GM21737 (cell line): ENCODE measurements at regions not wholly inside any gene's neighbourhood (a gene's known extent, or its start where the extent isn't known, plus 50 kb on each side); places are given as distances from the start of the nearest gene placed in this dataset.
"Not testable (repeated sequence)": the region's sequence is repeated elsewhere in the genome, so short reads cannot be mapped to it uniquely, and the experiment has no call there.

Experiments used
- ATAC-seq: cut with Tn5 transposase; IDR thresholded peaks from one replicate; pipeline ENCODE4 v1.9.1; 2021; ENCODE audit warnings: mild to moderate bottlenecking, moderate library complexity; ENCODE audit not compliant: unreplicated experiment

DNA sequence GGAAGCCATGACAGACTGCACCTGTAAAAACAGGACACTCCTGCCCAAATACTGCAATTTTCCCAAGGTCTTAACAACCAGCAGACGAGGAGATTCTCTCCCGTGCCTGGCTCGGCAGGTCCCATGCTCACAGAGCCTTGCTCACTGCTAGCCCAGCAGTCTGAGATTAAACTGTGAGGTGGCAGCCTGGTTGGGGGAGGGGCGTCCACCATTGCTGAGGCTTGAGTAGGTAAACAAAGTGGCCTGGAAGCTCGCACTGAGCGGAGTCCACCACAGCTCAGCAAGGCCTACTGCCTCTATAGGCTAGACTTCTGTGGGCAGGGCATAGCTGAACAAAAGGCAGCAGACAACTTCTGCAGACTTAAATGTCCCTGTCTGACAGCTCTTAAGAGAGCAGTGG is 80.3 kb downstream of the ANXA5 start:
- not testable (repeated sequence) for ATAC-seq

DNA sequence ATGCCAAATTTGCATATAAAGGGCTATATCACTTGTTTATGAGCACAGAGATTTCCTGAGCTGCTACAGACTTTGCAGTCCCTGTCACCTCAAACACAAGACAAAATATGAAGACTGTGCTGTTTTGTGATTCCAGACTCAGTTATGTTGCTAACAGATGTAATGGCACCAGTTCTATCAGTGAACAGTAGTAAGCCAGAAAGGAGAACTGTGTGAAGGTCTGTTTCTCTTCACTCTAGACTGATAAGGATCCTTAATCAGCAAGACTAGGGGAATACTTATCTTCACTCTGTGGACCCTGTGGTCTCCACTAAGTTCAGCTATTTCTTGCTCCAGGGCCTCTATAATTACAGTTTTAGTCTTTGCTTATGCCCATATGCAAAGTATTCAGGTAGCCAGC is 82.7 kb downstream of the ANXA5 start:
- ATAC-seq: no peak

GRCh38 chr4:121599049-121599448 is 97.7 kb downstream of the ANXA5 start:
- ATAC-seq: no peak

DNA sequence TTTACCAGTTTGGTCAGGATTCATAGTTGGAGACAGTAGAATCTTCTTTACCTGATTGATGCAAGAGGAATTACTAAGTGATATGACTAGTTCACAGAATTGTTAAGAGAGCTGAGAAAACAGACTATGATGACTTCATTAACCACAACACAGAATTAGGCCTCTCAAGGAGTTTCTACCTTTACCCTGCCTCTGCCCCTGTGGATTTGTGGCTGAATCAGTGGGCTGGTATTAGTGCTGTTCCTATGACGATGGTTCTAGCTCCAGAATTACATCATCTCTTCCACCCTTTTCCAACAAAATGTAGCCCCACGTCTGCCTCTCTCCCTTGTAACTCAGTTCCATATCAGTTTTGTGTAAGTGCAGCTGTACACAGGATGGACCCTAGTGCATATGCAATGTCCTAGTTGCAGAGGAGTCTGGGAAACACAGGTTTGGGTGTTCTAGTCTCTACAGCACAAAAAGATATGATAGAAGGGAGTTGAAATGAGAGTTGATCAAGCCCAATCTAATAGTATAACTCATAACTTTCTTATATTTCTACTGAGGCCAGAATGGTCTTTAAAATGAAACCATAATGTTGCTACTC is 99.3 kb downstream of the ANXA5 start:
- no peak for ATAC-seq

GRCh38 chr4:121594796-121595526 is 101.8 kb downstream of the ANXA5 start:
- no peak for ATAC-seq

GRCh38 chr4:121593760-121594159 is 103.0 kb downstream of the ANXA5 start:
- ATAC-seq: no peak

GRCh38 chr4:121592257-121592656 is 104.5 kb downstream of the ANXA5 start:
- ATAC-seq: not testable (repeated sequence)

DNA sequence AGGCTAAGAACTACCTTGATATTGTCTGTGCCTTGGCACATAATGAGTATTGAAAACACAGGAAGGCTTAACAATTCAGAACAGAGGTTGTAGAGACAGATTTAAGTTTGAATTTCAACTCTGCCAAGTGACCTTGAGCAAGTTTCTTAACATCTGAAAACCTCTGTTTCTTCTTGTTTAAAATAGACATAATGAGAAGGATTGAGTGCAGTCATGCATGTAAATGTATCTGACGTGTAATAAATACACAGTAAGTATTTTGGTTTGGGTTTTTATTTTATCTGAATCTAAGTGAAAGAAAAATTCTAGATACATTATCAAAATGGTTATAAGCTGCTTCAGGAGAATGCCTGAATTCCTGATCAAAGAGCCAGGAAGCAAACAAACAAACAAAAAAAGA is 111.9 kb downstream of the ANXA5 start:
- ATAC-seq: no peak

DNA sequence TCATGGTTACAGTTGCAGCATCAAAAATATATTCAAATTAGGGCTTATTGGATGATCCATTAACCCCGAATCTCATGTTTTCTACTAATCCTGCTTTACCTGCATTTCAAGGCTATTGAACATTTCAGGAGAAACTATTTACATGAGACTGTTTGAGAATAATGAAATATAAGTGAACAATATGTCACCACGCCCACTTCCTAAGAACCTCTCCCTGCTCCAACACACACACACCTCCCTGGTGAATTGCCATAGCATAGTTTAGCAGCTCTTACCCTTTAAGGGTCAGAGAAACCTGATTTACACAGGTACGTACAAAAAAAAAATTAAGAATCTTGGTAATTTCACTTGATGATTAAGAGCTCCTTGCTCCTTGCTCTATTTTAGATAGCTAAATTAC is 113.4 kb downstream of the ANXA5 start:
- no peak for ATAC-seq

DNA sequence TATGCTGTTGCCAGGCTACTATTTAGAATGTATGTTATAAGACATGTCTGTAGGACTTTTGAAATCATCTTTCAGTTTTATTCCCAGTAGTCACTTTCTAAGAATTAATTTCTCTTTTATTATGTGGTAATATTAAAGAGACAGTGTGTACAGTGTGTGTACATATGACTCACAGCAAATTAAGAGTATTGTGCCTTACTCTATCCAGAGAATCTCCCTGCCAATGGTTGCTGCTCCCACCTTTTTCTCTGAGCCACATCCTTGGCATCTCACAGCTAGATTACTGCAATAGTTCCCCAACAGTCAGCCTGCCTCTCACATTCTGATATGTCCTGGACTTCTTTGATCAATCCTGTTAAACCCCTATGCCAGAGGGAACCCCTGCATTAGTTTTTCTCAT is 114.5 kb downstream of the ANXA5 start:
- ATAC-seq: no peak

- not testable (repeated sequence) for ATAC-seq
Measured at GRCh38 chr4:121575392-121575791, 121.4 kb downstream of the ANXA5 start.

DNA sequence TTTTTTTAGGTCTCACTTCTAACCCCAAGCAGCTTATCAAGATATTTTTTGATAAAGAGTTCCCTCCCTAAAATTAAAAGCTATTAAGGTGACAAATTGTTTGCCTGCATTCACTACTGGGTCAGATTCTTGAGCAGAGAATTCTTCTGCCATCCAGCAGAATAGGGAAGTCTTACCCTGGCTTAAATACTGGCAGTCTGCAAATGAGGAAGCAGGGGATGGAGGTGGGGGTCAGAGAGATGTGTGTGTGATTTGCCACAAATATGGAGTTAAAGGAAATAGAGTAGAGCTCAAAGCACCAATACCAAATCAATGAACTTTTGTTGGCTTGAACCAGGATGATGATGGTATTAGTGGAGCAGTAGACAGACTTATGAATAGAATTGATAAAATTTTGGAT is 122.2 kb downstream of the ANXA5 start:
- ATAC-seq: no peak

- ATAC-seq: no peak
Measured at GRCh38 chr4:121567748-121568147, 129.0 kb downstream of the ANXA5 start.

DNA sequence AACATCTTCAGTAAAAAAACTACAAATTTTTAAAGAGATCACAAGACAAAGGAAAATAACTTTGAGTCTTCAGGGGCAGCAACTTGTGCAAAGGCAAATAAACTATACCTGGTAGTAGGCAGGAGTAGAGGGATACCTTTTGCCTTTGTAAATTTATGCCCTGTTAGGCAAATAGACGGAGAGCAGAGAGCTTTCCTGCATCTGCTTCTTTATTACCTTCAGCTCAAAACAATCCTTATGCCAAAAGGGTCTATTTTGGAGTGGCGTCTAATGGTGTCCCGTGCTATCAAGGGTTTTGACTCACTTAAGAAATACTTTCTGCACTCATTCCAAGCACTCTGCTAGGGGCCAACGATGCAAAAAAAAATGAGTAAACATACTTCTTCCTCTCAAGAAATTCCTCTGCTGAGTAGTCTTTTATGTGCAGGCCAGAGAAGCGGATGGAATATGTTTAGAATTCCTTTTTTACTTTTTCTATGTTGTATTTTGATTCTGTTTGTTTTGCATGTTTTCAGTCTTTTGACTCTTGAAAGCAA is 131.9 kb downstream of the ANXA5 start:
- no peak for ATAC-seq

- no peak for ATAC-seq
Measured at GRCh38 chr4:121562811-121563210, 134.0 kb downstream of the ANXA5 start.

DNA sequence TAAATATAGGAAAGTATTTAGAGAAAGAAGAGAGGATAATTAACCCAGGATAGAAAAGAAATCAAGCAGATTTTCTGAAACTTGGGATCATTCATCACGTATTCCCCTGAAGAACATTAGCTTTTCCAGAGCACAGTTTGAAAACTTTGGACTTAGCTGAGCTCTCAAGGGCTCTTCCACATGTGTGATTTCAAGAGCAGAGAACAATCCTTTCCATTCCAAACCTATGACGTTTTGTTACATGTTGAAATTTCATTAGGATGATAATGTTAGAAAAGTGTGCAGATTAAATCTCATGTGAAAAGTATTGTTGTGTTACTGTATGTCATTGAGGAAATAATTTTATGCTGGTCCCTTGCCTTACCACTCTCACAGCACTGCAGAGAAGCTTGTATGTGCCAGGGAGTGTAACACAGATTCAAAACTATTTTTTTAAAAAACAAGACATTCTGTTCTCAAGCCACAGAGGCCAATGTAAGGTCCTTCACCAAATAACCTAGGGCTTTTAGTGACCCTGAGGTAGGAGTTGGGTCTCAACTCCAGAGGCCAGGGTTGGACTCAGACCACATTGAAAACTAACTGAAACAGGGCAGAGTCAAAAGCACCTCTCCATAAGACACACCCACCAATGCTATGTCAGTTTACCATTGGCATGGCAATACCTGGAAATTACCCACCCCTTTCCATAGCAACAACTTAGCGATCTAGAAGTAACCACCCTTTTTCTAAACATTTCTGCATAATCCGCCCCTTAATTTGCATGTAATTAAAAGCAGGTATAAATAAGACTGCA is 141.3 kb downstream of the ANXA5 start:
- ATAC-seq: no peak

- ATAC-seq: no peak
Measured at GRCh38 chr4:121554382-121554781, 142.4 kb downstream of the ANXA5 start.

DNA sequence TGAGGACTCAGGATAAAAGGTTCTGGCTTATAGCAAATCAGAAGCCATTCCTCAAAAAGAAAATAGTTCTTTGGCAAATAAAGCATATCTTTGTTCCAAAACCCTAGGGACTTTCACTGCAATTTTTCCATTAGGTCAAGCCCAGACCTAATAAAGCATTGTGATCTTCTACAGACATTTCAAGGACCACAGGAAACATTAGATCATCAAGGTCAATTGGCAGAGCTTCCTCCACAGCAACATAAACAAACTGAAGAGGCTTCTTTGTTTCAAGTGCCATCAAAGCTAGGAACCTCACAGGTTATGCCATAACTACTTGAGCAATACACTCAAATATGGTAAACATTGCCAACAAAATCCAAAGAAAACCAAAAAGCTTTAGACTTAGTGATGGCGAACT is 144.9 kb downstream of the ANXA5 start:
- no peak for ATAC-seq

- no peak for ATAC-seq
Measured at GRCh38 chr4:121551271-121551670, 145.5 kb downstream of the ANXA5 start.

- ATAC-seq: no peak
Measured at GRCh38 chr4:121541696-121542095, 155.1 kb downstream of the ANXA5 start.

GRCh38 chr4:121535351-121535750 is 154.5 kb upstream of the QRFPR start:
- no peak for ATAC-seq

DNA sequence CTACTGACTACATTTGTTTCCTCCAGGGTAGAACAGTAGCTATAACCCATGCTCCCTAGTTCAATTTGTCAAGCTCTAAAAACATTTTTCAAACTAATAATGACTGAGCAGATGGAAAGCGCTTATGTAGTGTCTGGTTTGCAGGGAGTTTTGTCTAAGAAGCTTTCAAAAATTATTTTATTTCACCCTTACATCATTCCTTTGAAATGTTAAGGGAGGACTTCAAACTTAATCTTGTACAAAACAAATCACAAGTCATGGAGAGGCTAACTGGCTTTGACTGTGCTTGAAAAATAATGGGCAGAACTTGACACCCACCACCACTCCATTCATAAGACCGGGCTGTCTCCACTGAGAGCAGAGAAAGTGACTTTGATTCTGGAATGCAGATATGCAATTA is 153.4 kb upstream of the QRFPR start:
- ATAC-seq: no peak
